Neural crest cell (in vitro differentiated cells): ENCODE measurements at regions not wholly inside any gene's neighbourhood (a gene's known extent, or its start where the extent isn't known, plus 50 kb on each side); places are given as distances from the start of the nearest gene placed in this dataset.

Experiments used
- DNase-seq: peaks from one replicate; pipeline ENCODE4 v3.0.0; 2021; ENCODE audit warnings: low read depth, mixed read lengths, low spot score
- H3K27ac Mint-ChIP-seq: one replicate; pipeline ENCODE4 v1.8.0; 2021; ENCODE audit warnings: mild to moderate bottlenecking, mixed read lengths; ENCODE audit not compliant: unreplicated experiment
- H3K27me3 Mint-ChIP-seq: 2 replicates; pipeline ENCODE4 v1.8.0; 2021; ENCODE audit warnings: low read depth, mild to moderate bottlenecking, mixed read lengths
- H3K36me3 Mint-ChIP-seq: 2 replicates; pipeline ENCODE4 v1.8.0; 2021; ENCODE audit warnings: low read depth, mild to moderate bottlenecking, mixed read lengths
- H3K4me1 Mint-ChIP-seq: 2 replicates; pipeline ENCODE4 v1.8.0; 2021; ENCODE audit warnings: mixed read lengths
- H3K4me3 Mint-ChIP-seq: one replicate; pipeline ENCODE4 v1.8.0; 2021; ENCODE audit warnings: mild to moderate bottlenecking, mixed read lengths
- H3K9me3 Mint-ChIP-seq: 2 replicates; pipeline ENCODE4 v1.8.0; 2021; ENCODE audit warnings: mixed read lengths
- TF ChIP-seq, protein P1 (sequence below): fragments of 200-600 bp; sonication (generic); conservative IDR thresholded peaks from 2 replicates; pipeline ENCODE4 v1.5.0; 2021; ENCODE audit warnings: antibody characterized with exemption, mild to moderate bottlenecking

GRCh38 chr3:107142786-107143575 lies 234.3 kb upstream of the CCDC54 start:
- H3K27ac Mint-ChIP-seq, result no peak overlapping the region
- peaks cover 10% of the 10 kb centered on the region for H3K4me1 Mint-ChIP-seq

GRCh38 chr3:107150675-107151074 lies 226.6 kb upstream of the CCDC54 start:
- H3K9me3 Mint-ChIP-seq, result no peaks in the 10 kb centered on the region
- TF ChIP-seq, protein P1, sequence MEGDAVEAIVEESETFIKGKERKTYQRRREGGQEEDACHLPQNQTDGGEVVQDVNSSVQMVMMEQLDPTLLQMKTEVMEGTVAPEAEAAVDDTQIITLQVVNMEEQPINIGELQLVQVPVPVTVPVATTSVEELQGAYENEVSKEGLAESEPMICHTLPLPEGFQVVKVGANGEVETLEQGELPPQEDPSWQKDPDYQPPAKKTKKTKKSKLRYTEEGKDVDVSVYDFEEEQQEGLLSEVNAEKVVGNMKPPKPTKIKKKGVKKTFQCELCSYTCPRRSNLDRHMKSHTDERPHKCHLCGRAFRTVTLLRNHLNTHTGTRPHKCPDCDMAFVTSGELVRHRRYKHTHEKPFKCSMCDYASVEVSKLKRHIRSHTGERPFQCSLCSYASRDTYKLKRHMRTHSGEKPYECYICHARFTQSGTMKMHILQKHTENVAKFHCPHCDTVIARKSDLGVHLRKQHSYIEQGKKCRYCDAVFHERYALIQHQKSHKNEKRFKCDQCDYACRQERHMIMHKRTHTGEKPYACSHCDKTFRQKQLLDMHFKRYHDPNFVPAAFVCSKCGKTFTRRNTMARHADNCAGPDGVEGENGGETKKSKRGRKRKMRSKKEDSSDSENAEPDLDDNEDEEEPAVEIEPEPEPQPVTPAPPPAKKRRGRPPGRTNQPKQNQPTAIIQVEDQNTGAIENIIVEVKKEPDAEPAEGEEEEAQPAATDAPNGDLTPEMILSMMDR, result no peak
- no peaks in the 10 kb centered on the region for H3K36me3 Mint-ChIP-seq
- H3K27me3 Mint-ChIP-seq, result no peaks in the 10 kb centered on the region
- DNase-seq, result no peak
- no peak overlapping the region for H3K27ac Mint-ChIP-seq
- no peak overlapping the region for H3K4me3 Mint-ChIP-seq
- no peaks in the 10 kb centered on the region for H3K4me1 Mint-ChIP-seq

More at GRCh38 chr3:107142786-107143575, 234.3 kb upstream of the CCDC54 start:
- Mint-ChIP-seq H3K27me3 (no peaks in the 10 kb centered on the region), H3K9me3 (peaks cover 5% of the 10 kb centered on the region), H3K36me3 (peaks cover 2% of the 10 kb centered on the region), H3K4me3 (no peak overlapping the region)
- DNase-seq, result no peak
- TF ChIP-seq, protein P1, result no peak

DNA sequence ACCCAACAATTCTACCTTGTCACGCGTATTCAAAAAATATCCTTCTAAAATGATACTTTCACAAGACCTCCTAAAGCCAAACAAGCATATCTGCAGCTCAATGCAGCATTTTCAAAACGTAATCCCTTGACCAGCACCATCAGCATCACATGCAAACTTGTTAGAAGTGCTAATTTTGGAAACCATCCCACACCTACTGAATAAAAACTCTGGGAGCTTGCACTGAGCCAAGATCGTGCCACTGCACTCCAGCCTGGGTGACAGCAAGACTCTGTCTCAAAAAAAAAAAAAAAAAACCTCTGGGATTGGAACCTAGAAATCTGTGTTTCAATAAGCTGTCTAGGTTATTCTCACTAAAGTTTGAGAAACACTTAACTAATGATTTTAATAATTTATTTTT lies 223.3 kb upstream of the CCDC54 start:
- TF ChIP-seq, protein P1, result no peak
- H3K4me3 Mint-ChIP-seq, result no peak overlapping the region
- H3K27ac Mint-ChIP-seq, result no peak overlapping the region
- no peaks in the 10 kb centered on the region for H3K4me1 Mint-ChIP-seq
- peaks cover 5% of the 10 kb centered on the region for H3K36me3 Mint-ChIP-seq
- DNase-seq, result no peak
- H3K9me3 Mint-ChIP-seq, result peaks cover 7% of the 10 kb centered on the region
- H3K27me3 Mint-ChIP-seq, result no peaks in the 10 kb centered on the region

- Mint-ChIP-seq H3K27me3 (no peaks in the 10 kb centered on the region), H3K4me1 (no peaks in the 10 kb centered on the region), H3K4me3 (no peak overlapping the region), H3K9me3 (peaks cover 27% of the 10 kb centered on the region), H3K36me3 (peaks cover 8% of the 10 kb centered on the region), H3K27ac (no peak overlapping the region)
- TF ChIP-seq, protein P1, result no peak
- DNase-seq, result no peak
Measured at GRCh38 chr3:107172411-107172810, 204.8 kb upstream of the CCDC54 start.

DNA sequence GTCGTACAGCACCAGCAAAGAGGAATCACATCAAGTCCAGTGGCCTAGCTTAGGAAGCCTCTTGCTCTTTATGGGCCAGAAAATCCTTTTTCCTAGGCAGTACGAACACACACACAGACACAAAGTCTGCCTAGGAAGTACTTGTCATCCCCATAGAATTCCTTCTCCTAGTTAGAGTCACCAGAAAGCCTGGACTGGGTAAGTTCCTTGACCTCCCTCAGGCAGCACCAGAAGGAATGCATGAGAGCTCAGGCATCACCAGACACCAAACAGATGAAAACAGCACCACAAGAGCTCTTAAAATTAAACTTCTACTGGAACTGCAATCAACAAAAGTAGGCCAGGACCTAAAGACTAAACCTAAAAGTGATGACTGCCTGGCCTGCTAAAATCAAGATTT lies 192.9 kb upstream of the CCDC54 start:
- Mint-ChIP-seq H3K9me3 (peaks cover 3% of the 10 kb centered on the region), H3K4me1 (no peaks in the 10 kb centered on the region), H3K36me3 (peaks cover 2% of the 10 kb centered on the region), H3K27me3 (no peaks in the 10 kb centered on the region), H3K4me3 (no peak overlapping the region), H3K27ac (no peak overlapping the region)
- DNase-seq, result no peak
- TF ChIP-seq, protein P1, result no peak
